ENCODE measurements at regions not wholly inside any gene's neighbourhood (a gene's known extent, or its start where the extent isn't known, plus 50 kb on each side); places are given as distances from the start of the nearest gene placed in this dataset.

DNA sequence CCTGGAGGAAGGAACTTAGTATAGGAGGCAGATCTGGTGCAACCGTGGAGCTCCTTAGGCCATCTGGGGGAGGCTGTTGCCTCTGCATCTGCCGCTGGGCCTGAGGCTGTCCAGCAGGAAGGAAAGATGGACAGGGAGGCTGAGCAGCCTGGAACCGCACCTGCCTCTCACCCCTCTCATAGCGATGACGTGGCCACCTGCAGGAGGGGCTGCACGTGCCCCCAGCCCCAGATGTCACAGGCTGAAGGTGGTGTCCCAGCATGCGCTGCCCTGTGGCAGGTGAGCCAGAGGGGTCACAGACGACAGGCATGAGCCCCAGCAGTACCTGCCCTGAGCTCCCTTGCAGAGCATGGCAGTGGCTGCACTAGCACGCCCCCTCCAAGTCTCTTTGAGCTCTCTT lies 283.9 kb downstream of the ACTR3B start:
- no peak for TF ChIP-seq POLR2A (IDR thresholded peaks at IDR 0.05)
- TF ChIP-seq, protein P1, sequence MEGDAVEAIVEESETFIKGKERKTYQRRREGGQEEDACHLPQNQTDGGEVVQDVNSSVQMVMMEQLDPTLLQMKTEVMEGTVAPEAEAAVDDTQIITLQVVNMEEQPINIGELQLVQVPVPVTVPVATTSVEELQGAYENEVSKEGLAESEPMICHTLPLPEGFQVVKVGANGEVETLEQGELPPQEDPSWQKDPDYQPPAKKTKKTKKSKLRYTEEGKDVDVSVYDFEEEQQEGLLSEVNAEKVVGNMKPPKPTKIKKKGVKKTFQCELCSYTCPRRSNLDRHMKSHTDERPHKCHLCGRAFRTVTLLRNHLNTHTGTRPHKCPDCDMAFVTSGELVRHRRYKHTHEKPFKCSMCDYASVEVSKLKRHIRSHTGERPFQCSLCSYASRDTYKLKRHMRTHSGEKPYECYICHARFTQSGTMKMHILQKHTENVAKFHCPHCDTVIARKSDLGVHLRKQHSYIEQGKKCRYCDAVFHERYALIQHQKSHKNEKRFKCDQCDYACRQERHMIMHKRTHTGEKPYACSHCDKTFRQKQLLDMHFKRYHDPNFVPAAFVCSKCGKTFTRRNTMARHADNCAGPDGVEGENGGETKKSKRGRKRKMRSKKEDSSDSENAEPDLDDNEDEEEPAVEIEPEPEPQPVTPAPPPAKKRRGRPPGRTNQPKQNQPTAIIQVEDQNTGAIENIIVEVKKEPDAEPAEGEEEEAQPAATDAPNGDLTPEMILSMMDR (IDR thresholded peaks at IDR 0.05): no peak
